Progenitor cell of endocrine pancreas (in vitro differentiated cells): ENCODE measurements at regions not wholly inside any gene's neighbourhood (a gene's known extent, or its start where the extent isn't known, plus 50 kb on each side); places are given as distances from the start of the nearest gene placed in this dataset.

Experiments
- DNase-seq: peaks from one replicate; pipeline ENCODE4 v3.0.0; 2021; ENCODE audit warnings: low spot score; ENCODE audit not compliant: unreplicated experiment
- H3K27ac Mint-ChIP-seq: 2 replicates; pipeline ENCODE4 v1.8.0; 2021; ENCODE audit warnings: mild to moderate bottlenecking, moderate library complexity, mixed read lengths
- H3K27me3 Mint-ChIP-seq: 2 replicates; pipeline ENCODE4 v1.8.0; 2021; ENCODE audit warnings: mixed read lengths
- H3K36me3 Mint-ChIP-seq: 2 replicates; pipeline ENCODE4 v1.8.0; 2022; ENCODE audit warnings: mixed read lengths; ENCODE audit not compliant: insufficient read depth
- H3K4me1 Mint-ChIP-seq: 2 replicates; pipeline ENCODE4 v1.8.0; 2021; ENCODE audit warnings: low read depth, mixed read lengths
- H3K4me3 Mint-ChIP-seq: 2 replicates; pipeline ENCODE4 v1.8.0; 2021; ENCODE audit warnings: low read depth, mild to moderate bottlenecking, moderate library complexity, mixed read lengths
- H3K9me3 Mint-ChIP-seq: 2 replicates; pipeline ENCODE4 v1.8.0; 2021; ENCODE audit warnings: low read depth, mixed read lengths
- TF ChIP-seq, protein P1 (sequence below): fragments of 200-600 bp; sonication (generic); IDR thresholded peaks from one replicate; pipeline ENCODE4 v1.5.0; 2021; ENCODE audit warnings: antibody characterized with exemption, mild to moderate bottlenecking; ENCODE audit not compliant: unreplicated experiment

DNA sequence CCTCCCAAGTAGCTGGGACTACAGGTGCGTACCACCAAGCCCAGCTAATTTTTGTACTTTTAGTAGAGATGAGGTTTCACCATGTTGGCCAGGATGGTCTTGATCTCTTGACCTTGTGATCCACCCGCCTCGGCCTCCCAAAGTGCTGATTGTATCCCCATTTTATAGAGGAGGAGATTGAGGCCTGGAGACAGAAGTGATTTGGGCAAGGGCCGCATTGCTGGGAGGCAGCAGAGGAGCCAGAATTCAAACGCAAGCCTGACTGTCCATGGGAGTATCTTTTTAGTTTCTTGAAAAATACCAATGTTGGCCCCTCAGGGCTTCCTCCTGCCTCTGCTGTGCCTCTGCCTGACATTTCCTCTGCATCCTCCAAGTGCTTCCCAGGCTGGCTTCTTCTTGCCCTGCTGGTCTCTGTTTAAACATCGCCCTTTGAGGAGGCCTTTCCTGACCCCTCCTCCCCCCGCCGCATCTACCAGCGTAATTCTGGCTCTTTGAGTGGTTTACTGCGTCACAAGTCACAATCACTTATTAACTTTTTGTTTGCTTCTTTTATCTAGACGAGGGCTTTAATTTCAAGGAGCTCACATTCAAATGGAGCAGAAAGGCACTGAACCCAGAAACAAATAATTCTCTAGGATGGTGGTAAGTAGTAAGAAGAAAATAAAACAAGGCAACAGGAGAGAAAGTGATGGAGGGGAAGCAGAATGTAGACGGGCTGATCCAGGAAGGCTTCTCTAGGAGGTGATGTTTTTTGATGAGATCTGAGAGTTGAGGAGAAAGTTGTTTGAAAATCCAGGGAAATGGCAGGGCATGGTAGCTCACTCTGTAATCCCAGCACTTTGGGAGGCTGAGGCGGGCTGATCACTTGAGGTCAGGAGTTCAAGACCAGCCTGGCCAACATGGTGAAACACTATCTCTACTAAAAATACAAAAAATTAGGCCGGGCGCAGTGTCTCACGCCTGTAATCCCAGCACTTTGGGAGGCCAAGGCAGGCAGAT is 91.0 kb upstream of the MED13L start:
- TF ChIP-seq, protein P1, sequence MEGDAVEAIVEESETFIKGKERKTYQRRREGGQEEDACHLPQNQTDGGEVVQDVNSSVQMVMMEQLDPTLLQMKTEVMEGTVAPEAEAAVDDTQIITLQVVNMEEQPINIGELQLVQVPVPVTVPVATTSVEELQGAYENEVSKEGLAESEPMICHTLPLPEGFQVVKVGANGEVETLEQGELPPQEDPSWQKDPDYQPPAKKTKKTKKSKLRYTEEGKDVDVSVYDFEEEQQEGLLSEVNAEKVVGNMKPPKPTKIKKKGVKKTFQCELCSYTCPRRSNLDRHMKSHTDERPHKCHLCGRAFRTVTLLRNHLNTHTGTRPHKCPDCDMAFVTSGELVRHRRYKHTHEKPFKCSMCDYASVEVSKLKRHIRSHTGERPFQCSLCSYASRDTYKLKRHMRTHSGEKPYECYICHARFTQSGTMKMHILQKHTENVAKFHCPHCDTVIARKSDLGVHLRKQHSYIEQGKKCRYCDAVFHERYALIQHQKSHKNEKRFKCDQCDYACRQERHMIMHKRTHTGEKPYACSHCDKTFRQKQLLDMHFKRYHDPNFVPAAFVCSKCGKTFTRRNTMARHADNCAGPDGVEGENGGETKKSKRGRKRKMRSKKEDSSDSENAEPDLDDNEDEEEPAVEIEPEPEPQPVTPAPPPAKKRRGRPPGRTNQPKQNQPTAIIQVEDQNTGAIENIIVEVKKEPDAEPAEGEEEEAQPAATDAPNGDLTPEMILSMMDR: no peak
- Mint-ChIP-seq H3K9me3 (peaks cover 4% of the 10 kb centered on the region), H3K27me3 (no peaks in the 10 kb centered on the region), H3K36me3 (peaks cover 2% of the 10 kb centered on the region), H3K27ac (peak overlapping the region; percentile 97), H3K4me1 (peaks cover 32% of the 10 kb centered on the region), H3K4me3 (peak overlapping the region; percentile 39)
- DNase-seq: peak; percentile 48

DNA sequence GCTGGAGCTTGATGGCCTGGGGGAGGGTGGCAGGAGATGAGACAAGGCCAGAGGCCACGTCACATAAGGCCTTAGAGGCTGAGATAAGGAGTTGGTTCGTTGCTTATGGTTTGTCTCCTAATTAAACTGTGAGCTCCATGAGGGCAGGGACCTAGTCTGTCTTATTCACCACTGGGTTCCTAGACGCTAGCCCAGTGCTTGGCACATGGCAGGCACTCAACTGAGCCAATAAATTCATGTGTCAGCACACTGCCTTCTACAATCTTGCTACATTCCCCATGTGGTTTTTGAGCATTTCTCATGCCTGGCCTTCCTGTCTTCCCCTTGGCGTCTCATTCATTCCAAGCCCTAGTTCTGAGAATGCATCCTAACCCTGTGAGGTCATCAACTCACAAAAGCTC is 92.5 kb upstream of the MED13L start:
- Mint-ChIP-seq H3K9me3 (peaks cover 4% of the 10 kb centered on the region), H3K27ac (no peak overlapping the region), H3K4me1 (peaks cover 35% of the 10 kb centered on the region), H3K27me3 (no peaks in the 10 kb centered on the region), H3K36me3 (peaks cover 2% of the 10 kb centered on the region), H3K4me3 (no peak overlapping the region)
- no peak for DNase-seq
- TF ChIP-seq, protein P1: no peak

DNA sequence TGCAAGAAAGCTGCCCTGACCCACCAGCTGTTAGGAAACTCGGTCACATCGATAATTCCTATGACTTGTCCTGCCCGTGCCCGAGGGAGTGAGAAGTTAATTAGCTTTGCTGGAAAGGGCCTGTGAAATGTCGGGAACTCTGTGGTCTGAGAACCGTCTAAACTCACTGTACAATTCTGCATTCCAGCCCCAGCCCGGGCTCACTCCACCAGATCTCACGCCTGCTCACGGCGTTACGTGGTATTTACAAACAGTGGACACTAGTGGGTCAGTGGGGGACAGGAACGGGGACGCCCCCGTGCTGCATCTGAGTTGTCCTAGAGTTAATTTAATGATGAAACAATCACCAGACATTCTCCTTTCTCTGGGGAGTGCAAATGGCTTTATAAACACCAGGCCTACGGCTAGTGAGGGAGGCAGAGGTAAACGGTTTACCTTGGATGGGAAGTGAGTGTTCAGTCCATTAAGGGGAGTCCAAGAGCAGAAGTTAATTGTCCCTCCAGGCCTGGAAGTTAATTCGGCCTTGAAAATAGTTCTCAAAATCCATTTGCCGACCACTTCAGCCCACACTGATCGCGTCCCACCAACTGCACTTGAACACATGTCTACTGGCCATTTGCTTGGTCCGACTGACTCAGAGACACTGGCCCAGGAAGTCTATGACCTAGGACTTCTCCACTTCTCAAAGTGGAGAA is 93.5 kb upstream of the MED13L start:
- H3K27me3 Mint-ChIP-seq: no peaks in the 10 kb centered on the region
- H3K36me3 Mint-ChIP-seq: peaks cover 2% of the 10 kb centered on the region
- peaks cover 34% of the 10 kb centered on the region for H3K4me1 Mint-ChIP-seq
- H3K9me3 Mint-ChIP-seq: peaks cover 4% of the 10 kb centered on the region
- TF ChIP-seq, protein P1: no peak
- H3K27ac Mint-ChIP-seq: peak overlapping the region; percentile 73
- H3K4me3 Mint-ChIP-seq: no peak overlapping the region
- no peak for DNase-seq

DNA sequence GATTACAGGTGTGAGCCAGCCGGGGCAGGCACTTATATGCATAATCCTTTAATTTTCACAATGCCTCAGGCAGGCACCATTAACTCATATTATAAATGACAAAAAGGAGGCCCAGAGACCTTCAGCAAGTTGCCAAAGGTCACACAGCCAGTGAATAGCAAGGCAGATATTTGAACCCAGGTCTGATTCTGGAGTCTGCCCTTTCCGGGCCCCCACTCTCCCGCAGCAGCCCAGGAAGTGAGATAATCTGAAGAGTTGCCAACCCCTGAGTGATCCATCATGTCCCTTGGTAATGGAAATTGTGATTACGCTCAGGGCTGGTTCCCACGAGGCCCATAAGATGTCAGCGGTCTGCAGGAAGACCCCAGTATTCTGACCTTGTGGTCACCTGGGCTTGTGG is 95.3 kb upstream of the MED13L start:
- no peak for DNase-seq
- Mint-ChIP-seq H3K9me3 (peaks cover 4% of the 10 kb centered on the region), H3K4me3 (no peak overlapping the region), H3K27ac (peak overlapping the region; percentile 35), H3K27me3 (peaks cover 5% of the 10 kb centered on the region), H3K4me1 (peaks cover 38% of the 10 kb centered on the region), H3K36me3 (peaks cover 2% of the 10 kb centered on the region)
- TF ChIP-seq, protein P1: no peak

DNA sequence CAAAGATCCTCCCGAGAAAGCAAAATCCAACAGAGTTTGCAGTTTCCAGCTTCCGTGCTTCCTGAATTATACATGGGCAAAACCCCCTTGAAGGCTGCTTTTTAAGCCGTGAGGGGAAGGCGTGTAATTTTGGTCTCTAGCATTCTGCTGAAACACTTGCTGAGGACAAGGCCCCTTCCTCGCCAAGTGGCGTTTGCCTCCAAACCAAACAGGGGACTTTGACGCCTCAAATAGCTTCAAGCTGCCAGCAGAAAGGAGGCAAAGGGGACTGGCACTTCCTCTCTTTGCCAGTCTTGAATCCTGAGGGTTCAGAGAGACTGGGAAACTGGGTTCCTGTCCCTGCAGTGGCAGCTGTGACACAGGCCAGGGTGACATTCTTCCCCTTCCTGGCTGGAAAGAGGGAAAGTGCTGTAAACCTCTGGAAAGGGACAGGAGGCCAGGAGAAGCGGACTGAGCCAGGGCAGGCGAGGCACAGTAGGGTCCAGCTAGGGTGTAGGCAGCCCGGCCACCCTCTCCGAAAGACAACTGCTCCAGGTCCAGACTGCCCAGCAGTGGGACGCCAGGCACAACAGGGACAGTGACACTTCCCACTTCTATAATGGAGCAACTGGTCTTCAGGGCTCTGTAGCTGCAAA is 96.2 kb upstream of the MED13L start:
- Mint-ChIP-seq H3K27ac (peak overlapping the region; percentile 76), H3K4me3 (no peak overlapping the region), H3K4me1 (peaks cover 34% of the 10 kb centered on the region), H3K36me3 (peaks cover under 1% of the 10 kb centered on the region), H3K9me3 (peaks cover 1% of the 10 kb centered on the region), H3K27me3 (peaks cover 6% of the 10 kb centered on the region)
- DNase-seq: no peak
- TF ChIP-seq, protein P1: no peak
